H1 (cell line): ENCODE measurements at regions not wholly inside any gene's neighbourhood (a gene's known extent, or its start where the extent isn't known, plus 50 kb on each side); places are given as distances from the start of the nearest gene placed in this dataset.

ENCODE experiments used
- ATF3 ChIP-seq: IDR thresholded peaks from 2 replicates; pipeline ENCODE4 v1.6.1; 2011; ENCODE audit warnings: low read depth, mild to moderate bottlenecking, low read length; ENCODE audit not compliant: insufficient read depth
- BRCA1 ChIP-seq: IDR thresholded peaks from 2 replicates; pipeline ENCODE4 v1.6.1; 2012; ENCODE audit warnings: low read depth, low read length, improper control_type of control experiment
- CTCF ChIP-seq, 3 experiments: IDR thresholded peaks; 1 replicate in 2 of 3; 2 replicates in 1 of 3; pipeline versions ENCODE4 v1.5.1 to v1.6.1; 2011; ENCODE audit warnings: low read length in 3 of 3, mild to moderate bottlenecking in 3 of 3, inconsistent platforms in 2 of 3, low read depth in 1 of 3, moderate library complexity in 1 of 3; ENCODE audit not compliant: insufficient read depth in 1 of 3; ENCODE audit errors: control extremely low read depth in 1 of 3
- EZH2 ChIP-seq: fragments of 200-600 bp; sonication (generic); IDR thresholded peaks from 2 replicates; pipeline ENCODE4 v1.7.1; 2012; ENCODE audit warnings: low read depth, mild to moderate bottlenecking, moderate library complexity, low read length, inconsistent platforms; ENCODE audit not compliant: severe bottlenecking
- GABPA ChIP-seq: IDR thresholded peaks from 2 replicates; pipeline ENCODE4 v1.6.1; 2011; ENCODE audit warnings: mild to moderate bottlenecking, low read length, moderate library complexity, borderline replicate concordance; ENCODE audit not compliant: insufficient read depth
- MAX ChIP-seq: IDR thresholded peaks from 2 replicates; pipeline ENCODE4 v1.6.1; 2012; ENCODE audit warnings: inconsistent platforms
- POLR2A ChIP-seq, 2 experiments: IDR thresholded peaks; 1 replicate in 1 of 2; 2 replicates in 1 of 2; pipeline ENCODE4 v1.6.1; 2011; ENCODE audit warnings: low read depth in 2 of 2, low read length in 2 of 2, mild to moderate bottlenecking in 2 of 2; ENCODE audit errors: control extremely low read depth in 1 of 2
- RAD21 ChIP-seq, 2 experiments: IDR thresholded peaks in 1 of 2; conservative IDR thresholded peaks in 1 of 2; 2 replicates each; pipeline ENCODE4 v1.6.1; 2011; ENCODE audit warnings: low read depth in 2 of 2, low read length in 2 of 2, improper control_type of control experiment in 1 of 2, inconsistent platforms in 1 of 2, mild to moderate bottlenecking in 1 of 2, moderate library complexity in 1 of 2
- RNF2 ChIP-seq: fragments of 200-900, 300-1000 bp; sonication (generic); IDR thresholded peaks from 2 replicates; pipeline ENCODE4 v1.7.1; 2016; ENCODE audit warnings: borderline replicate concordance, low read depth, mild to moderate bottlenecking, antibody characterized with exemption, low read length; ENCODE audit not compliant: poor library complexity, severe bottlenecking; ENCODE audit errors: missing control alignments
- TAF1 ChIP-seq: IDR thresholded peaks from 2 replicates; pipeline ENCODE4 v1.6.1; 2011; ENCODE audit warnings: mild to moderate bottlenecking, low read depth, low read length

GRCh38 chr10:4749271-4749574 lies 76.8 kb upstream of the AKR1E2 start:
- TF ChIP-seq GABPA (no peak), POLR2A (IDR thresholded peaks at IDR 0.05; ENCODE audit: control extremely low read depth in 1 of 2, low read depth in 2 of 2, low read length in 2 of 2) (no peak), ATF3 (no peak), RAD21 (IDR thresholded peaks at IDR 0.05 in 1 of 2, conservative IDR thresholded peaks at IDR 0.05 in 1 of 2; ENCODE audit: low read depth in 2 of 2, low read length in 2 of 2) (no peak), MAX (no peak), EZH2 (no peak), BRCA1 (no peak), TAF1 (no peak), RNF2 (no peak), CTCF (IDR thresholded peaks at IDR 0.05; ENCODE audit: control extremely low read depth in 1 of 3, insufficient read depth in 1 of 3, low read depth in 1 of 3, low read length in 3 of 3) (no peak)
